ENCODE measurements at regions not wholly inside any gene's neighbourhood (a gene's known extent, or its start where the extent isn't known, plus 50 kb on each side); places are given as distances from the start of the nearest gene placed in this dataset.

DNA sequence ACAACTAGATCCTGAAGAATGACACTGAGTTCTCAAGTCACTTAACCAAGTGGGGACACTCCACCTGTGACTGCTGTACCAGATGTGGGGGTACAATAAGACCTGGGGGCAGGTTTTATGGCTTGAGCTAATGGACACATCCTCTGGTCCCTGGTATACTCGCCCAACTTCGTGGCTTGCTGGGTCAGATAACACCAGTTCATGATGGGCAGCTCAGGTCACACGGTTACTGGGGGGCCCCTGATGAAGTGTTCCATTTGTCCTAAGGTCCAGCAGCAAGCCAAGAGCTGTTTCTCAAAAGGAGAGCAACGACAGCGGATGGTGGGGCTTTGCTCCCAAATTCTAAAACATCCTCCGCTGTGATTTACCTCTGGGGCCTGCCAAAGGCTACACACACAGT, 1368.4 kb downstream of the BRD1 start:
- Histone ChIP-seq H3K27me3 (no peaks in the 10 kb centered on the region), H3K27ac (no peak overlapping the region), H3K4me3 (no peak overlapping the region), H3K9me3 (no peaks in the 10 kb centered on the region), H3K36me3 (no peaks in the 10 kb centered on the region), H3K4me1 (ENCODE audit: insufficient read depth) (no peaks in the 10 kb centered on the region)
- intact Hi-C loops (cut with DNase I) = no loop called here
- 72 to 80% (median 73%) methylated on average over 6 of the region's 6 CpGs for WGBS, 3 donors
- DNase-seq = no peak
- TF ChIP-seq, protein P1, sequence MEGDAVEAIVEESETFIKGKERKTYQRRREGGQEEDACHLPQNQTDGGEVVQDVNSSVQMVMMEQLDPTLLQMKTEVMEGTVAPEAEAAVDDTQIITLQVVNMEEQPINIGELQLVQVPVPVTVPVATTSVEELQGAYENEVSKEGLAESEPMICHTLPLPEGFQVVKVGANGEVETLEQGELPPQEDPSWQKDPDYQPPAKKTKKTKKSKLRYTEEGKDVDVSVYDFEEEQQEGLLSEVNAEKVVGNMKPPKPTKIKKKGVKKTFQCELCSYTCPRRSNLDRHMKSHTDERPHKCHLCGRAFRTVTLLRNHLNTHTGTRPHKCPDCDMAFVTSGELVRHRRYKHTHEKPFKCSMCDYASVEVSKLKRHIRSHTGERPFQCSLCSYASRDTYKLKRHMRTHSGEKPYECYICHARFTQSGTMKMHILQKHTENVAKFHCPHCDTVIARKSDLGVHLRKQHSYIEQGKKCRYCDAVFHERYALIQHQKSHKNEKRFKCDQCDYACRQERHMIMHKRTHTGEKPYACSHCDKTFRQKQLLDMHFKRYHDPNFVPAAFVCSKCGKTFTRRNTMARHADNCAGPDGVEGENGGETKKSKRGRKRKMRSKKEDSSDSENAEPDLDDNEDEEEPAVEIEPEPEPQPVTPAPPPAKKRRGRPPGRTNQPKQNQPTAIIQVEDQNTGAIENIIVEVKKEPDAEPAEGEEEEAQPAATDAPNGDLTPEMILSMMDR (IDR thresholded peaks at IDR 0.05) = no peak
- TF ChIP-seq EP300 (IDR thresholded peaks at IDR 0.05) (no peak), POLR2A (IDR thresholded peaks at IDR 0.05) (no peak)

- intact Hi-C loops (cut with DNase I) = no loop called here
- H3K27ac ChIP-seq = no peak overlapping the region
- no peak overlapping the region for H3K4me3 ChIP-seq
- H3K27me3 ChIP-seq = no peaks in the 10 kb centered on the region
- no peak for DNase-seq
- WGBS, 3 donors = 88 to 90% (median 89%) methylated on average over 8 of the region's 8 CpGs
- TF ChIP-seq, protein P1 (IDR thresholded peaks at IDR 0.05) = no peak
- TF ChIP-seq EP300 (IDR thresholded peaks at IDR 0.05) = no peak
- TF ChIP-seq POLR2A (IDR thresholded peaks at IDR 0.05) = no peak
- no peaks in the 10 kb centered on the region for H3K36me3 ChIP-seq
- no peaks in the 10 kb centered on the region for H3K4me1 ChIP-seq (ENCODE audit: insufficient read depth)
- H3K9me3 ChIP-seq = no peaks in the 10 kb centered on the region
These were observed 1371.2 kb downstream of the BRD1 start for GRCh38 chr22:48456449-48456848.

- Histone ChIP-seq H3K9me3 (no peaks in the 10 kb centered on the region), H3K36me3 (no peaks in the 10 kb centered on the region), H3K27ac (no peak overlapping the region), H3K4me3 (no peak overlapping the region), H3K27me3 (no peaks in the 10 kb centered on the region), H3K4me1 (ENCODE audit: insufficient read depth) (no peaks in the 10 kb centered on the region)
- peak in 1 of 5 donors; percentile 12 for DNase-seq
- WGBS, 3 donors = 54 to 55% (median 55%) methylated on average over 14 of the region's 14 CpGs
- intact Hi-C loops (cut with DNase I) = no loop called here
- TF ChIP-seq, protein P1 (IDR thresholded peaks at IDR 0.05) = no peak
- TF ChIP-seq POLR2A (IDR thresholded peaks at IDR 0.05) (no peak), EP300 (IDR thresholded peaks at IDR 0.05) (no peak)
These were observed 1373.8 kb downstream of the BRD1 start for GRCh38 chr22:48453751-48454485.

DNA sequence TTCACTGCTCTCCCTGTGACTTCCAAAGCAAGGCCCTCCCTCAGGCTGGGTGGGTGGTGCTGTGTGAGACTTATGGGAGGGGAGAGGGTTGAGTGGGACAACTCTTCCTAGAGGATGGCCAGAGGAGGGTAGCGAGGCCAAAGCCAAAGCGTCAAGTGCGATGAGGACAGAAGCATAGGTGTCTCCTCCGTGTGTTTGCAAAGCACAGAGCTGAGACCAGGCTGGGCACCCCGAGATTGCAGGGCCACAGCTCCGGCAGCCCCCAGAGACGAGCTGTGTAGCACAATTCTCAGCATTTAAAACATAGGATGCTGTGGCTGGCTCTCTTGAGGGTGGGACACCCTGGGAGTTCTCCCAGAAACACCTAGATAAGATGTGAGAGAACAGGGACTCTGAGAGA, 1374.5 kb downstream of the BRD1 start:
- H3K4me1 ChIP-seq (ENCODE audit: insufficient read depth) = no peaks in the 10 kb centered on the region
- no peaks in the 10 kb centered on the region for H3K27me3 ChIP-seq
- WGBS, 3 donors = 92 to 98% (median 93%) methylated on average over 7 of the region's 7 CpGs
- peak in 1 of 5 donors; percentile 12 for DNase-seq
- no peak overlapping the region for H3K27ac ChIP-seq
- no peaks in the 10 kb centered on the region for H3K36me3 ChIP-seq
- no peaks in the 10 kb centered on the region for H3K9me3 ChIP-seq
- no peak overlapping the region for H3K4me3 ChIP-seq
- intact Hi-C loops (cut with DNase I) = no loop called here
- no peak for TF ChIP-seq POLR2A (IDR thresholded peaks at IDR 0.05)
- TF ChIP-seq EP300 (IDR thresholded peaks at IDR 0.05) = no peak
- TF ChIP-seq, protein P1 (IDR thresholded peaks at IDR 0.05) = no peak
